ENCODE measurements at regions not wholly inside any gene's neighbourhood (a gene's known extent, or its start where the extent isn't known, plus 50 kb on each side); places are given as distances from the start of the nearest gene placed in this dataset.

DNA sequence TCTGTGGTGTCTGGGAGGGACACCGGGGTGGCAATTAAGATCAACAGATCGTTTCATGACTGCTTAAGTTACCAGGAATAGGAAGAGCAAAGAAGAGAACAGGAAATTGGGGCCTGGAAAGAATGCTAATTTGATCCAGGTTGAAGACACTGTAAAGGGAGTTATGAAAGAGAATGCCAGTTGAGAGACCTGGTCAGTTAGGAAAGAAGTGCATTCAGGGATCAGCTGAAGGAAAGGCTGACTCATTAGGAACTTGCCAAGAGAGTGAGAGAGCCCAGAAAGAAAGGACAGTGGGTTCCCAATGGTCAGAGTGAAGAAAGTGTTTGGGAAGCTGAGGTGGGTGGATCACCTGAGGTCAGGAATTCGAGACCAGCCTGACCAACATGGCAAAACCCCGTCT, 119.6 kb downstream of the UBE2U start:
- H3K27me3 ChIP-seq (ENCODE audit: control insufficient read depth in 1 of 2, insufficient read depth in 1 of 2, low read length in 2 of 2), result peaks cover 11 to 20% of the 10 kb centered on the region in 2 experiments

GRCh38 chr1:64323882-64324281, 120.5 kb downstream of the UBE2U start:
- H3K4me1 ChIP-seq (ENCODE audit: control insufficient read depth, insufficient read depth, low read depth, low read length), result peaks cover 2% of the 10 kb centered on the region
- H3K27me3 ChIP-seq (ENCODE audit: control insufficient read depth in 1 of 2, insufficient read depth in 1 of 2, low read length in 2 of 2), result peaks cover 11 to 20% of the 10 kb centered on the region in 2 experiments
- no peaks in the 10 kb centered on the region for H3K9me3 ChIP-seq (ENCODE audit: control insufficient read depth, low read length)
- H2AK5ac ChIP-seq (ENCODE audit: low read length, severe bottlenecking), result no peak overlapping the region
- no peak overlapping the region for H3K4ac ChIP-seq (ENCODE audit: low read depth in 1 of 2, low read length in 2 of 2)
- no peaks in the 10 kb centered on the region for H3K36me3 ChIP-seq (ENCODE audit: control insufficient read depth in 1 of 2, insufficient read depth in 2 of 2, low read depth in 1 of 2, low read length in 2 of 2)
- 64% methylated on average over 3 of the region's 4 CpGs for WGBS
- no peak overlapping the region for H2AFZ ChIP-seq (ENCODE audit: low read depth, low read length)
- H4K91ac ChIP-seq (ENCODE audit: low read length), result no peak overlapping the region
- H2BK12ac ChIP-seq (ENCODE audit: low read length in 2 of 2), result no peak overlapping the region
- no peak overlapping the region for H3K18ac ChIP-seq (ENCODE audit: low read depth in 1 of 2, low read length in 2 of 2)
- no peak overlapping the region for H3K4me2 ChIP-seq (ENCODE audit: low read length, poor library complexity, severe bottlenecking)
- no peak overlapping the region for H2BK120ac ChIP-seq (ENCODE audit: low read depth, low read length)
- H3K9ac ChIP-seq (ENCODE audit: low read length), result no peak overlapping the region
- no peak overlapping the region for H2BK15ac ChIP-seq (ENCODE audit: low read depth, poor library complexity, severe bottlenecking)
- H4K8ac ChIP-seq (ENCODE audit: low read length), result no peak overlapping the region
- no peak overlapping the region for H3K4me3 ChIP-seq (ENCODE audit: insufficient read depth in 1 of 2, low read depth in 1 of 2, low read length in 2 of 2)
- no peak overlapping the region for H3K14ac ChIP-seq (ENCODE audit: low read length in 2 of 2)
- H3K27ac ChIP-seq (ENCODE audit: low read length, poor library complexity, severe bottlenecking), result no peak overlapping the region
- no peak overlapping the region for H3K23ac ChIP-seq (ENCODE audit: low read length in 2 of 2)
- no peaks in the 10 kb centered on the region for H3K79me1 ChIP-seq (replicated peaks; ENCODE audit: low read length, poor library complexity, severe bottlenecking)
- H2BK5ac ChIP-seq (ENCODE audit: low read depth, low read length, poor library complexity, severe bottlenecking), result no peak overlapping the region
- no peak for DNase-seq

More for the DNA sequence above, 119.6 kb downstream of the UBE2U start:
- DNase-seq, result no peak
- Histone ChIP-seq H3K4me2 (ENCODE audit: low read length, poor library complexity, severe bottlenecking) (no peak overlapping the region), H3K79me1 (replicated peaks; ENCODE audit: low read length, poor library complexity, severe bottlenecking) (no peaks in the 10 kb centered on the region), H3K27ac (ENCODE audit: low read length, poor library complexity, severe bottlenecking) (no peak overlapping the region), H3K9me3 (ENCODE audit: control insufficient read depth, low read length) (no peaks in the 10 kb centered on the region), H3K23ac (ENCODE audit: low read length in 2 of 2) (no peak overlapping the region), H3K4me3 (ENCODE audit: insufficient read depth in 1 of 2, low read depth in 1 of 2, low read length in 2 of 2) (no peak overlapping the region), H3K4me1 (ENCODE audit: control insufficient read depth, insufficient read depth, low read depth, low read length) (peaks cover 2% of the 10 kb centered on the region), H3K36me3 (ENCODE audit: control insufficient read depth in 1 of 2, insufficient read depth in 2 of 2, low read depth in 1 of 2, low read length in 2 of 2) (no peaks in the 10 kb centered on the region), H4K8ac (ENCODE audit: low read length) (no peak overlapping the region), H3K18ac (ENCODE audit: low read depth in 1 of 2, low read length in 2 of 2) (no peak overlapping the region), H3K14ac (ENCODE audit: low read length in 2 of 2) (no peak overlapping the region), H2AK5ac (ENCODE audit: low read length, severe bottlenecking) (no peak overlapping the region), H4K91ac (ENCODE audit: low read length) (no peak overlapping the region), H2BK15ac (ENCODE audit: low read depth, poor library complexity, severe bottlenecking) (no peak overlapping the region), H2AFZ (ENCODE audit: low read depth, low read length) (no peak overlapping the region), H3K4ac (ENCODE audit: low read depth in 1 of 2, low read length in 2 of 2) (no peak overlapping the region), H2BK12ac (ENCODE audit: low read length in 2 of 2) (no peak overlapping the region), H3K9ac (ENCODE audit: low read length) (no peak overlapping the region), H2BK120ac (ENCODE audit: low read depth, low read length) (no peak overlapping the region), H2BK5ac (ENCODE audit: low read depth, low read length, poor library complexity, severe bottlenecking) (no peak overlapping the region)
- whole genome bisulfite sequencing, result 70% methylated on average over 4 of the region's 4 CpGs

DNA sequence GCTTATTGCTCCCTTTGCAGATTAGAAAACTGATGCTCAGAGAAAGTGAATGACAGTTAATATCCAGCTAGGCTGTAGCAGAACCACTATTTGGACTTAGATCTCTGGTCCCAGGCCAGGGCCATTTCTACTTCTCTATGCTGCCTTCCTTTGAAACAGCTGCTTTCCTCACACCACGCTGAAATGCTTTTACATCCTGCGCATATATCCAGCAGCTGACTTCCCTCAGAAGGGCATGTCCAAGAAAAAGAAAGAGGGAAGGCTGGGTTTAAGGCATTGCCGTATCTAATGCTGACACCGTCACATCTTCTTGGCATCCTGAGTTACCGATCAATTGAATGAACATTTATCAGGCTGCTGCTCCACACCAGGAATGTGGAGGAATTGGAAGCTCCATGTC, 122.4 kb downstream of the UBE2U start:
- DNase-seq, result no peak
- H3K23ac ChIP-seq (ENCODE audit: low read length in 2 of 2), result no peak overlapping the region
- H3K79me1 ChIP-seq (replicated peaks; ENCODE audit: low read length, poor library complexity, severe bottlenecking), result no peaks in the 10 kb centered on the region
- no peak overlapping the region for H2BK5ac ChIP-seq (ENCODE audit: low read depth, low read length, poor library complexity, severe bottlenecking)
- 93% methylated on average over 5 of the region's 5 CpGs for WGBS
- H2BK15ac ChIP-seq (ENCODE audit: low read depth, poor library complexity, severe bottlenecking), result no peak overlapping the region
- H3K36me3 ChIP-seq (ENCODE audit: control insufficient read depth in 1 of 2, insufficient read depth in 2 of 2, low read depth in 1 of 2, low read length in 2 of 2), result no peaks in the 10 kb centered on the region
- H2BK12ac ChIP-seq (ENCODE audit: low read length in 2 of 2), result no peak overlapping the region
- no peak overlapping the region for H3K4me2 ChIP-seq (ENCODE audit: low read length, poor library complexity, severe bottlenecking)
- H3K4ac ChIP-seq (ENCODE audit: low read depth in 1 of 2, low read length in 2 of 2), result no peak overlapping the region
- H3K9ac ChIP-seq (ENCODE audit: low read length), result no peak overlapping the region
- H3K9me3 ChIP-seq (ENCODE audit: control insufficient read depth, low read length), result no peaks in the 10 kb centered on the region
- H3K14ac ChIP-seq (ENCODE audit: low read length in 2 of 2), result no peak overlapping the region
- H4K91ac ChIP-seq (ENCODE audit: low read length), result no peak overlapping the region
- no peak overlapping the region for H2AFZ ChIP-seq (ENCODE audit: low read depth, low read length)
- H3K27me3 ChIP-seq (ENCODE audit: control insufficient read depth in 1 of 2, insufficient read depth in 1 of 2, low read length in 2 of 2), result peaks cover 11 to 23% of the 10 kb centered on the region in 2 experiments
- no peaks in the 10 kb centered on the region for H3K4me1 ChIP-seq (ENCODE audit: control insufficient read depth, insufficient read depth, low read depth, low read length)
- H4K8ac ChIP-seq (ENCODE audit: low read length), result no peak overlapping the region
- H2AK5ac ChIP-seq (ENCODE audit: low read length, severe bottlenecking), result no peak overlapping the region
- no peak overlapping the region for H2BK120ac ChIP-seq (ENCODE audit: low read depth, low read length)
- no peak overlapping the region for H3K27ac ChIP-seq (ENCODE audit: low read length, poor library complexity, severe bottlenecking)
- no peak overlapping the region for H3K18ac ChIP-seq (ENCODE audit: low read depth in 1 of 2, low read length in 2 of 2)
- no peak overlapping the region for H3K4me3 ChIP-seq (ENCODE audit: insufficient read depth in 1 of 2, low read depth in 1 of 2, low read length in 2 of 2)

- Histone ChIP-seq H3K14ac (ENCODE audit: low read length in 2 of 2) (no peak overlapping the region), H3K79me1 (replicated peaks; ENCODE audit: low read length, poor library complexity, severe bottlenecking) (no peaks in the 10 kb centered on the region), H3K18ac (ENCODE audit: low read depth in 1 of 2, low read length in 2 of 2) (no peak overlapping the region), H2BK12ac (ENCODE audit: low read length in 2 of 2) (no peak overlapping the region), H4K91ac (ENCODE audit: low read length) (no peak overlapping the region), H3K4ac (ENCODE audit: low read depth in 1 of 2, low read length in 2 of 2) (no peak overlapping the region), H3K36me3 (ENCODE audit: control insufficient read depth in 1 of 2, insufficient read depth in 2 of 2, low read depth in 1 of 2, low read length in 2 of 2) (no peaks in the 10 kb centered on the region), H3K4me1 (ENCODE audit: control insufficient read depth, insufficient read depth, low read depth, low read length) (no peaks in the 10 kb centered on the region), H3K27ac (ENCODE audit: low read length, poor library complexity, severe bottlenecking) (no peak overlapping the region), H4K8ac (ENCODE audit: low read length) (no peak overlapping the region), H2BK5ac (ENCODE audit: low read depth, low read length, poor library complexity, severe bottlenecking) (no peak overlapping the region), H2BK15ac (ENCODE audit: low read depth, poor library complexity, severe bottlenecking) (no peak overlapping the region), H3K4me2 (ENCODE audit: low read length, poor library complexity, severe bottlenecking) (no peak overlapping the region), H3K4me3 (ENCODE audit: insufficient read depth in 1 of 2, low read depth in 1 of 2, low read length in 2 of 2) (no peak overlapping the region), H2AK5ac (ENCODE audit: low read length, severe bottlenecking) (no peak overlapping the region), H3K27me3 (ENCODE audit: control insufficient read depth in 1 of 2, insufficient read depth in 1 of 2, low read length in 2 of 2) (peaks cover 11 to 23% of the 10 kb centered on the region in 2 experiments), H3K23ac (ENCODE audit: low read length in 2 of 2) (no peak overlapping the region), H2BK120ac (ENCODE audit: low read depth, low read length) (no peak overlapping the region), H2AFZ (ENCODE audit: low read depth, low read length) (no peak overlapping the region), H3K9me3 (ENCODE audit: control insufficient read depth, low read length) (no peaks in the 10 kb centered on the region), H3K9ac (ENCODE audit: low read length) (no peak overlapping the region)
- 93% methylated on average over 2 of the region's 2 CpGs for WGBS
- no peak for DNase-seq
Measured at GRCh38 chr1:64327119-64327518, 123.7 kb downstream of the UBE2U start.

All from mesenchymal stem cell (in vitro differentiated cells and primary cell).